GM12873 (cell line): ENCODE measurements at regions not wholly inside any gene's neighbourhood (a gene's known extent, or its start where the extent isn't known, plus 50 kb on each side); places are given as distances from the start of the nearest gene placed in this dataset.

Experiments
- TF ChIP-seq, protein P1 (sequence below): IDR thresholded peaks from 2 replicates; pipeline ENCODE4 v1.5.1; 2012; ENCODE audit warnings: low read depth, mild to moderate bottlenecking, moderate library complexity, low read length, control low read depth; ENCODE audit not compliant: insufficient read depth; ENCODE audit errors: missing control alignments

GRCh38 chr14:59017285-59017965, 171.0 kb upstream of the DAAM1 start:
- TF ChIP-seq, protein P1, sequence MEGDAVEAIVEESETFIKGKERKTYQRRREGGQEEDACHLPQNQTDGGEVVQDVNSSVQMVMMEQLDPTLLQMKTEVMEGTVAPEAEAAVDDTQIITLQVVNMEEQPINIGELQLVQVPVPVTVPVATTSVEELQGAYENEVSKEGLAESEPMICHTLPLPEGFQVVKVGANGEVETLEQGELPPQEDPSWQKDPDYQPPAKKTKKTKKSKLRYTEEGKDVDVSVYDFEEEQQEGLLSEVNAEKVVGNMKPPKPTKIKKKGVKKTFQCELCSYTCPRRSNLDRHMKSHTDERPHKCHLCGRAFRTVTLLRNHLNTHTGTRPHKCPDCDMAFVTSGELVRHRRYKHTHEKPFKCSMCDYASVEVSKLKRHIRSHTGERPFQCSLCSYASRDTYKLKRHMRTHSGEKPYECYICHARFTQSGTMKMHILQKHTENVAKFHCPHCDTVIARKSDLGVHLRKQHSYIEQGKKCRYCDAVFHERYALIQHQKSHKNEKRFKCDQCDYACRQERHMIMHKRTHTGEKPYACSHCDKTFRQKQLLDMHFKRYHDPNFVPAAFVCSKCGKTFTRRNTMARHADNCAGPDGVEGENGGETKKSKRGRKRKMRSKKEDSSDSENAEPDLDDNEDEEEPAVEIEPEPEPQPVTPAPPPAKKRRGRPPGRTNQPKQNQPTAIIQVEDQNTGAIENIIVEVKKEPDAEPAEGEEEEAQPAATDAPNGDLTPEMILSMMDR = no peak

GRCh38 chr14:59018460-59018859, 170.0 kb upstream of the DAAM1 start:
- TF ChIP-seq, protein P1 = no peak

- TF ChIP-seq, protein P1 = peak; percentile 44
Observed at GRCh38 chr14:59018978-59019377, 169.5 kb upstream of the DAAM1 start.

DNA sequence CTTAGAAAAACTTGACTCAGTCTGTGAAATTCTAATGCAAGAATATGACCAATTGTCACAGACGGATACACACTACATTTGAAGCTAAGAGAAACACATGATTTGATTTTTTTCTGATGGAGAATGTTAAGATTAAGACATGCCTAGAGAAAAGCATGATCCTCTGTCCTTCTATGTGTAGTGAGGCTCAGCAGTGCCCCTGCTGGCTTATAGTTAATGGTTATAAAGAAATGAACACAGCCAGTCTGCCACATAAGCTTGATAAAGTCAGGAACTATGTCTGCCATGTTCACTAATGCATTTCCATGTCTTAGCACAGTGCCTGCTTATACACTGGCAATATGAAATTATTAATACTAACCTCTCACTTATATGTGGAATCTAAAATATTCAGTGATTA, 168.1 kb upstream of the DAAM1 start:
- TF ChIP-seq, protein P1 = peak; percentile 59

GRCh38 chr14:59022144-59022543, 166.3 kb upstream of the DAAM1 start:
- TF ChIP-seq, protein P1 = peak; percentile 29

DNA sequence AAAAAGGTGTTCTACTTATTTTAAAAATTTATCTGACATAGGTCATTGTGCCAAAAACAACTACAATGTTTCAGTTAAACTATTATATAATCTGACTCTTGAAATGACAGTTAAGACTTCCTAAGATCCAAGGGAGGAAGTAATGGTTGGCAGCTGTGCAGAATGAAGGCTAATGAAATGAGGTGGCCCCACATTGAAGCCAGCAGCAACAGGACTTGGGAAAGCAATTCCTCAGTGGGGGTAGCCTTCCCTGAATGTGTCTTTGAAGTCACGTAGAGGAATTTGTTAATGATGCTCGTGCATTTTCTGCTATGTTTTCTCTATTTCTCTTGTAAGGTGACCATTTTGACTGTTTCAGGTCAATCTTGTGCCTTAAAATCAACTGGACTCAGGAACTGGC, 162.4 kb upstream of the DAAM1 start:
- TF ChIP-seq, protein P1 = no peak

DNA sequence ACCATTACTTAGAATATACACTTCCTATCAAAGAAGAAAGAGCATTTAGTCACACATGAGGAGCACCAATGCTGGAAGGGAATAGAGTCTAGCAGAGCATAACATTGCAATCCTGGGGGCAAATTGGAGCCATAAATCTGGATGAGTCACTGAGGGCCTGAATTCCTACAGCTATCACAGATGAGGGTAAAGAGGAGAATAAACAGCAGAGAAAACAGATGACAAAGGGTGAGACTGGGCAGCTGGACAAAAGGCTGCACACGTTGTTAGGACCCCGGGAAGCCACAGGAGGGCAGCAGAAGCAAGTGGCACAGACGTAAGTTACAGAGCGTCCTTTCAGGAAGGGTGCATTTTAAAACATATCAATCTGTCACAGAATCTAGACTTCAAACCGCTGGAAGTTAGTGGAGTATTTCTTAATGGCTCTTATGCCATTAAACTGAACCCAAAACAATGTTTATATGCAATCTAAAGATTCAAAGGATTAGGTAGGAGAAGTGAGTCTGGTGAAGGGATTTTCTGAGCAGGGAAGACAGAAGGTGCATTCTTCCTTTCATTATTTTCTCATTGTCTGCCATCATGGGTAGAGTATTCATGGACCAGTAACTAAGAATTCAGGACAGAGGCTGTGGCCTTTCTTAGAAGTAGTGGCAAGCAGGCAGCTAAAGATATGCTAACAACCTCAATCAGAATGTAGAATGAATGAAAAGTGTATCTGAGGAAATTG, 159.8 kb upstream of the DAAM1 start:
- TF ChIP-seq, protein P1 = peak; percentile 94
